ENCODE measurements at regions not wholly inside any gene's neighbourhood (a gene's known extent, or its start where the extent isn't known, plus 50 kb on each side); places are given as distances from the start of the nearest gene placed in this dataset.

GRCh38 chr3:127092776-127093175 lies 100.2 kb upstream of the PRR23E start:
- Histone ChIP-seq H4K20me1 (ENCODE audit: insufficient read depth) (no peaks in the 10 kb centered on the region), H2AFZ (no peak overlapping the region), H3K4me2 (ENCODE audit: unreplicated experiment) (no peak overlapping the region), H3K4me1 (ENCODE audit: insufficient read depth) (no peaks in the 10 kb centered on the region), H3F3A (ENCODE audit: insufficient read depth) (no peaks in the 10 kb centered on the region), H3K27ac (no peak overlapping the region), H3K9me2 (ENCODE audit: insufficient read depth) (no peaks in the 10 kb centered on the region), H3K4me3 (no peak overlapping the region), H3K9me3 (ENCODE audit: low read depth) (no peaks in the 10 kb centered on the region), H3K36me3 (ENCODE audit: low read depth) (no peaks in the 10 kb centered on the region), H3K79me2 (ENCODE audit: insufficient read depth) (no peaks in the 10 kb centered on the region), H3K9ac (no peak overlapping the region), H3K27me3 (replicated peaks; ENCODE audit: insufficient read depth) (peaks cover 8% of the 10 kb centered on the region; the same call in 1 of the 2 replicates)
- DNase-seq = peak; percentile 5
- in situ Hi-C loops (cut with MboI) = no loop called here
- TF ChIP-seq EZH2 (IDR thresholded peaks at IDR 0.05; ENCODE audit: insufficient read depth, poor library complexity, severe bottlenecking) (no peak), EZH2phosphoT487 (IDR thresholded peaks at IDR 0.05; ENCODE audit: insufficient read depth, low read depth) (no peak)
- 39 to 44% methylated on average over 11 of the region's 11 CpGs for WGBS, 2 experiments (ENCODE audit: low coverage in 1 of 2, low lambda C conversion rate in 2 of 2, missing lambda C conversion rate in 2 of 2)

DNA sequence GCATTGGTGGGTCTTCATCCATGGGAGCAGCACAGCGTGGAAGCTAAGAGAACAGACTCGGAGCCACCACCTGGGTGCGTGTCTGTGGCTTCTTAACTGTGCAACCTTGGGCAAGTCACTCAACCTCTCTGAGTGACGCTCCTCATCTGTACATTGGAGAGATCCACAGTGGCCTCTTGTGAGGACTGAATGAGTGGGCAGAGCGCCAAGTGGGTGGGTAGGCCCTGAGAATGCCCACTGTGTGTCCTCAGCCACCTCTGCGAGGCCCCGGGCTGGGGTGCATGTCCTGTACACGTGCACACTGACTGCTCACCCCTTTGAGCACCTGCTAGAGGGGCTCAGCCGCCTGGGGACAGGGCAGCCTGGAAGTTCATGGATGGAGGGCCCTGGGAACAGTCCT lies 99.6 kb upstream of the PRR23E start:
- no peak for DNase-seq
- Histone ChIP-seq H3K27me3 (replicated peaks; ENCODE audit: insufficient read depth) (peaks cover 10% of the 10 kb centered on the region; the same call in 1 of the 2 replicates), H3K4me1 (ENCODE audit: insufficient read depth) (no peaks in the 10 kb centered on the region), H3K4me3 (no peak overlapping the region), H3K36me3 (ENCODE audit: low read depth) (no peaks in the 10 kb centered on the region), H2AFZ (no peak overlapping the region), H3K27ac (no peak overlapping the region), H4K20me1 (ENCODE audit: insufficient read depth) (no peaks in the 10 kb centered on the region), H3K9me3 (ENCODE audit: low read depth) (no peaks in the 10 kb centered on the region), H3K9me2 (ENCODE audit: insufficient read depth) (no peaks in the 10 kb centered on the region), H3K9ac (no peak overlapping the region), H3K79me2 (ENCODE audit: insufficient read depth) (no peaks in the 10 kb centered on the region), H3K4me2 (ENCODE audit: unreplicated experiment) (no peak overlapping the region), H3F3A (ENCODE audit: insufficient read depth) (no peaks in the 10 kb centered on the region)
- 60 to 63% methylated on average over 9 of the region's 9 CpGs for WGBS, 2 experiments (ENCODE audit: low coverage in 1 of 2, low lambda C conversion rate in 2 of 2, missing lambda C conversion rate in 2 of 2)
- in situ Hi-C loops (cut with MboI) = no loop called here
- TF ChIP-seq EZH2 (IDR thresholded peaks at IDR 0.05; ENCODE audit: insufficient read depth, poor library complexity, severe bottlenecking) (no peak), EZH2phosphoT487 (IDR thresholded peaks at IDR 0.05; ENCODE audit: insufficient read depth, low read depth) (no peak)

DNA sequence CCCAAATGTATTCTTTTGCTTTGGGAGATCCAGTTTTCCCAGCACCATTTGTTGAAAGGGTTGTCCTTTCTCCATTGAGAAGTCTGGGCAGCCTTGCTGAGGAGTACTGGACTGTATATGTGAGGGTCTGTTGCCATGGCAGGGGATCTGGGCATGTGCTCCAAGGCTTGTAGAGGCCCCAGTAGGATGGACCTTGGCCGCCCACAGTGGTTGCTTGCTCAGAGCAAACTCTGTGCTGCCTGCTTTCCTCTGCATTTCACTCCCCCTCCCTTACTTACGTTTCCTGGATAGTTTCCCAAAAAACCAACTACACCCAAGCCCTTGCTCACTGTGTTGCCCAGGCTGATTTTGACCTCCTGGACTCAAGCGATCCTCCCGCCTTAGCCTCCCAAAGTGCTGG lies 97.2 kb upstream of the PRR23E start:
- Histone ChIP-seq H3F3A (ENCODE audit: insufficient read depth) (no peaks in the 10 kb centered on the region), H3K79me2 (ENCODE audit: insufficient read depth) (no peaks in the 10 kb centered on the region), H3K4me3 (no peak overlapping the region), H3K9me2 (ENCODE audit: insufficient read depth) (no peaks in the 10 kb centered on the region), H3K27ac (no peak overlapping the region), H3K4me2 (ENCODE audit: unreplicated experiment) (no peak overlapping the region), H4K20me1 (ENCODE audit: insufficient read depth) (no peaks in the 10 kb centered on the region), H3K27me3 (replicated peaks; ENCODE audit: insufficient read depth) (peaks cover 29% of the 10 kb centered on the region), H3K4me1 (ENCODE audit: insufficient read depth) (no peaks in the 10 kb centered on the region), H3K9ac (no peak overlapping the region), H3K9me3 (ENCODE audit: low read depth) (no peaks in the 10 kb centered on the region), H3K36me3 (ENCODE audit: low read depth) (no peaks in the 10 kb centered on the region), H2AFZ (no peak overlapping the region)
- in situ Hi-C loops (cut with MboI) = no loop called here
- 50 to 64% methylated on average over 4 of the region's 4 CpGs for WGBS, 2 experiments (ENCODE audit: low coverage in 1 of 2, low lambda C conversion rate in 2 of 2, missing lambda C conversion rate in 2 of 2)
- TF ChIP-seq EZH2 (IDR thresholded peaks at IDR 0.05; ENCODE audit: insufficient read depth, poor library complexity, severe bottlenecking) (no peak), EZH2phosphoT487 (IDR thresholded peaks at IDR 0.05; ENCODE audit: insufficient read depth, low read depth) (no peak)
- no peak for DNase-seq

DNA sequence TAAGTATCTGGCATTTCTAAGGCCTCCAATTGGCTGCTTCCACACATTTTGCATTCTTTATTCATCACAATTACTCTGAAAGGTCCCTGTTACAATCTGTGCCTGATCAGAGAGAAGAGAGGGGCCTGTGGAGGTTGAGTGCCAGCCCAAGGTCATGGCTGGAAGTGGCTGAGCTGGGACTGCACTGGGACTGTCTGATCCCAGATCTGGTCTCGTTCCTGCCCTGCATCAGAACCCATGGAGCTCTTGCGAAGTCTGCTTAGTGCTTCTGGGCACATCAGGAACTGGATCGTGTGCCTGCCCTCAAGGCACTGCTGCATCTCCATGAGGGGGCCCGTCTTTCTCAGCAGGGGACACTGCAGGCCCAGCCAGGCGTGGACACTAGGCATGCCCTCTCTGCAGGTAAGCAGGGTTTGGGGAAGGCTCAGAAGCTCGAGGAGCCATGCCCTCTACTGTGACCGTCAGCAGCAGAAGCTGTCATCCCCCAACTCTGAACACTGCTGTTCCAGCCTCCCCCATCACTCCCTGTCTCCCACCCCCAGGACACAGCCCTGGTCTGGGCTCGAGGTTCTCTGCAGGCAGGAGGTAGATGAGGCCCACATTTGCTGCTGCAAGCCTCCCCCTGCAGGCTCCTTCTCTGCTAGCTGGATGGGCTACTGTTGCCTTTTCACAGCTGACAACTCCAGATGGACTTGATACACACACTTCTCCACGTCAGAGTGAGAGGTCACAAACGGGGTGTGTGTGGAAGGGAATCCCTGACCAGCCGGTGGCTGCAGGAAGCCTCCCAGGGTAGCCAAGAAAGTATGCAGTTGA lies 96.5 kb upstream of the PRR23E start:
- no peak overlapping the region for H2AFZ ChIP-seq
- WGBS, 2 experiments (ENCODE audit: low coverage in 1 of 2, low lambda C conversion rate in 2 of 2, missing lambda C conversion rate in 2 of 2) = 48% methylated on average over 11 of the region's 11 CpGs
- no peaks in the 10 kb centered on the region for H3K79me2 ChIP-seq (ENCODE audit: insufficient read depth)
- H3K4me1 ChIP-seq (ENCODE audit: insufficient read depth) = no peaks in the 10 kb centered on the region
- TF ChIP-seq EZH2 (IDR thresholded peaks at IDR 0.05; ENCODE audit: insufficient read depth, poor library complexity, severe bottlenecking) (no peak), EZH2phosphoT487 (IDR thresholded peaks at IDR 0.05; ENCODE audit: insufficient read depth, low read depth) (no peak)
- no peaks in the 10 kb centered on the region for H3K9me2 ChIP-seq (ENCODE audit: insufficient read depth)
- H3K27me3 ChIP-seq (replicated peaks; ENCODE audit: insufficient read depth) = peaks cover 29% of the 10 kb centered on the region
- H3K9ac ChIP-seq = no peak overlapping the region
- no peaks in the 10 kb centered on the region for H3F3A ChIP-seq (ENCODE audit: insufficient read depth)
- no peak overlapping the region for H3K4me2 ChIP-seq (ENCODE audit: unreplicated experiment)
- in situ Hi-C loops (cut with MboI) = no loop called here
- no peaks in the 10 kb centered on the region for H3K9me3 ChIP-seq (ENCODE audit: low read depth)
- no peak for DNase-seq
- H4K20me1 ChIP-seq (ENCODE audit: insufficient read depth) = no peaks in the 10 kb centered on the region
- H3K36me3 ChIP-seq (ENCODE audit: low read depth) = no peaks in the 10 kb centered on the region
- no peak overlapping the region for H3K27ac ChIP-seq
- H3K4me3 ChIP-seq = no peak overlapping the region
